H1 (cell line): ENCODE measurements at regions not wholly inside any gene's neighbourhood (a gene's known extent, or its start where the extent isn't known, plus 50 kb on each side); places are given as distances from the start of the nearest gene placed in this dataset.

ENCODE experiments used
- CTCF ChIA-PET: fragments of 300-600 bp; sonication (Branson Sonifier 250); formaldehyde crosslinking; loops from one replicate; lab custom pipeline; 2021; ENCODE audit not compliant: partially characterized antibody; lab: Charles Lee
- POLR2A ChIA-PET: fragments of 300-600 bp; sonication (Branson Sonifier 250); formaldehyde crosslinking; loops from one replicate; lab custom pipeline; 2021; ENCODE audit warnings: inconsistent platforms; ENCODE audit not compliant: partially characterized antibody; lab: Charles Lee
- DNase-seq, 2 experiments: peaks; one replicate each; pipeline versions ENCODE4 v3.0.0 to v3.0.0-alpha.2; 2010 to 2022; ENCODE audit warnings: low spot score in 2 of 2, low read depth in 1 of 2, mixed read lengths in 1 of 2
- FAIRE-seq: peaks from 2 replicates; lab custom pipeline; 2011; peaks lifted over from hg19 to GRCh38; lab: Jason Lieb, UNC
- H2AFZ ChIP-seq: 2 replicates; pipeline ENCODE4 v1.8.1; 2012; ENCODE audit warnings: low read length, inconsistent platforms
- H2AK5ac ChIP-seq: 2 replicates; pipeline ENCODE4 v1.6.1; 2013; ENCODE audit warnings: low read depth, low read length
- H2BK120ac ChIP-seq: replicated peaks from 2 replicates; pipeline ENCODE3; 2013; ENCODE audit warnings: low read depth, low read length, inconsistent platforms
- H2BK12ac ChIP-seq: 2 replicates; pipeline ENCODE4 v1.6.1; 2013; ENCODE audit warnings: low read depth, low read length
- H2BK15ac ChIP-seq: 2 replicates; pipeline ENCODE4 v1.6.1; 2013; ENCODE audit warnings: low read length
- H2BK20ac ChIP-seq: 2 replicates; pipeline ENCODE4 v1.6.1; 2013; ENCODE audit warnings: low read length
- H2BK5ac ChIP-seq: 2 replicates; pipeline ENCODE4 v1.6.1; 2013; ENCODE audit warnings: low read depth, low read length
- H3K14ac ChIP-seq: 2 replicates; pipeline ENCODE4 v1.6.1; 2013; ENCODE audit warnings: inconsistent platforms; ENCODE audit not compliant: insufficient read length
- H3K18ac ChIP-seq: 2 replicates; pipeline ENCODE4 v1.6.1; 2013; ENCODE audit warnings: low read length; ENCODE audit errors: extremely low read depth
- H3K23ac ChIP-seq: 2 replicates; pipeline ENCODE4 v1.6.1; 2013; ENCODE audit warnings: inconsistent platforms; ENCODE audit not compliant: insufficient read length
- H3K23me2 ChIP-seq: 2 replicates; pipeline ENCODE4 v1.6.1; 2013; ENCODE audit warnings: low read depth, low read length
- H3K27ac ChIP-seq: 2 replicates; pipeline ENCODE4 v1.6.1; 2011; ENCODE audit warnings: low read depth, low read length, inconsistent platforms
- H3K27me3 ChIP-seq, 4 experiments: replicated peaks in 1 of 4; 1 replicate in 1 of 4; 2 replicates in 3 of 4; pipeline versions ENCODE4 v1.6.1 to v1.8.1; 2011 to 2013; ENCODE audit warnings: low read length in 3 of 4, mild to moderate bottlenecking in 3 of 4, inconsistent platforms in 2 of 4, mixed read lengths in 2 of 4, moderate library complexity in 1 of 4; ENCODE audit not compliant: control insufficient read depth in 3 of 4, insufficient read depth in 3 of 4; ENCODE audit errors: extremely low read depth in 1 of 4
- H3K36me3 ChIP-seq, 4 experiments: 2 replicates each; pipeline versions ENCODE4 v1.6.1 to v1.8.1; 2011 to 2013; ENCODE audit warnings: mild to moderate bottlenecking in 4 of 4, low read length in 3 of 4, moderate library complexity in 2 of 4, control low read depth in 1 of 4, inconsistent platforms in 1 of 4; ENCODE audit not compliant: insufficient read depth in 4 of 4, control insufficient read depth in 2 of 4
- H3K4ac ChIP-seq: replicated peaks from 2 replicates; pipeline ENCODE3; 2013; ENCODE audit warnings: low read length, low read depth, mixed read lengths, inconsistent platforms; ENCODE audit not compliant: insufficient read length
- H3K4me1 ChIP-seq, 4 experiments: replicated peaks in 1 of 4; 1 replicate in 1 of 4; 2 replicates in 3 of 4; pipeline versions ENCODE4 v1.6.1 to v1.8.1; 2011 to 2013; ENCODE audit warnings: low read length in 3 of 4, inconsistent platforms in 2 of 4, mixed read lengths in 1 of 4; ENCODE audit not compliant: insufficient read depth in 4 of 4, control insufficient read depth in 3 of 4
- H3K4me2 ChIP-seq, 2 experiments: 2 replicates each; pipeline versions ENCODE4 v1.6.1 to v1.8.1; 2011 to 2013; ENCODE audit warnings: low read depth in 2 of 2, low read length in 2 of 2, control low read depth in 1 of 2, inconsistent platforms in 1 of 2, mild to moderate bottlenecking in 1 of 2; ENCODE audit not compliant: insufficient read depth in 1 of 2
- H3K4me3 ChIP-seq, 4 experiments: fragments of 200-600, 300-600 bp in 1 of 4; sonication (generic), shearing (Covaris generic), sonication (Bioruptor Twin) in 1 of 4; 2 replicates each; pipeline versions ENCODE4 v1.5.1 to v1.8.1; 2011 to 2016; ENCODE audit warnings: low read length in 4 of 4, low read depth in 3 of 4, control low read depth in 2 of 4, inconsistent platforms in 2 of 4, mild to moderate bottlenecking in 2 of 4, mixed read lengths in 1 of 4, moderate library complexity in 1 of 4; ENCODE audit not compliant: insufficient read depth in 2 of 4; ENCODE audit errors: extremely low read depth in 1 of 4
- H3K56ac ChIP-seq: replicated peaks from 2 replicates; pipeline ENCODE3; 2013; ENCODE audit warnings: low read depth, mild to moderate bottlenecking, mixed read lengths, low read length, inconsistent platforms; ENCODE audit not compliant: insufficient read length
- H3K79me1 ChIP-seq: 2 replicates; pipeline ENCODE4 v1.6.1; 2013; ENCODE audit warnings: low read depth, low read length, control low read depth
- H3K79me2 ChIP-seq, 2 experiments: 2 replicates each; pipeline versions ENCODE4 v1.6.1 to v1.8.1; 2012 to 2013; ENCODE audit warnings: low read length in 2 of 2, mild to moderate bottlenecking in 2 of 2, inconsistent platforms in 1 of 2; ENCODE audit not compliant: insufficient read depth in 2 of 2, control insufficient read depth in 1 of 2
- H3K9ac ChIP-seq, 4 experiments: replicated peaks in 1 of 4; 1 replicate in 1 of 4; 2 replicates in 3 of 4; pipeline versions ENCODE4 v1.6.1 to v1.8.1; 2011 to 2013; ENCODE audit warnings: low read depth in 3 of 4, low read length in 3 of 4, control low read depth in 2 of 4, mild to moderate bottlenecking in 2 of 4, moderate library complexity in 2 of 4, inconsistent platforms in 1 of 4; ENCODE audit errors: extremely low read depth in 1 of 4
- H3K9me3 ChIP-seq, 2 experiments: 2 replicates each; pipeline versions ENCODE4 v1.6.1 to v1.8.1; 2012 to 2013; ENCODE audit warnings: mild to moderate bottlenecking in 2 of 2, moderate library complexity in 2 of 2, control low read depth in 1 of 2, inconsistent platforms in 1 of 2, low read depth in 1 of 2, low read length in 1 of 2, mixed read lengths in 1 of 2; ENCODE audit not compliant: insufficient read depth in 2 of 2
- H4K20me1 ChIP-seq, 2 experiments: replicated peaks in 1 of 2; 2 replicates each; pipeline versions ENCODE3 to v1.8.1; 2011 to 2013; ENCODE audit warnings: inconsistent platforms in 2 of 2, low read length in 2 of 2, mild to moderate bottlenecking in 1 of 2; ENCODE audit not compliant: insufficient read depth in 2 of 2, control insufficient read depth in 1 of 2
- H4K5ac ChIP-seq: 2 replicates; pipeline ENCODE4 v1.6.1; 2013; ENCODE audit warnings: low read length, low read depth, mixed read lengths, inconsistent platforms; ENCODE audit not compliant: insufficient read length
- H4K8ac ChIP-seq: 2 replicates; pipeline ENCODE4 v1.8.0; 2013; ENCODE audit warnings: mild to moderate bottlenecking, moderate library complexity, low read length, inconsistent platforms; ENCODE audit not compliant: insufficient read depth; ENCODE audit errors: extremely low read depth
- H4K91ac ChIP-seq: replicated peaks from 2 replicates; pipeline ENCODE3; 2013; ENCODE audit warnings: low read length, mixed read lengths, inconsistent platforms; ENCODE audit not compliant: insufficient read length
- ASH2L ChIP-seq: fragments of 200-600, 300-600 bp; sonication (generic); IDR thresholded peaks from one replicate; pipeline ENCODE4 v1.7.1; 2017; ENCODE audit warnings: low read length
- ATF2 ChIP-seq: IDR thresholded peaks from 2 replicates; pipeline ENCODE4 v1.6.1; 2012; ENCODE audit warnings: low read length, inconsistent platforms
- CBX8 ChIP-seq: fragments of 300-800, 300-1000 bp; sonication (generic); IDR thresholded peaks from 2 replicates; pipeline ENCODE4 v1.7.1; 2016; ENCODE audit warnings: low read depth, low read length, borderline replicate concordance
- EP300 ChIP-seq, 2 experiments: IDR thresholded peaks; 1 replicate in 1 of 2; 2 replicates in 1 of 2; pipeline ENCODE4 v1.6.1; 2011 to 2012; ENCODE audit warnings: low read depth in 2 of 2, low read length in 2 of 2, mild to moderate bottlenecking in 2 of 2, borderline replicate concordance in 1 of 2, inconsistent platforms in 1 of 2, moderate library complexity in 1 of 2
- FOSL1 ChIP-seq: IDR thresholded peaks from 2 replicates; pipeline ENCODE4 v1.6.1; 2011; ENCODE audit warnings: mild to moderate bottlenecking, low read depth, low read length, moderate library complexity; ENCODE audit not compliant: insufficient read depth
- GTF2F1 ChIP-seq: IDR thresholded peaks from 2 replicates; pipeline ENCODE4 v1.6.1; 2012; ENCODE audit warnings: low read depth, low read length, improper control_type of control experiment, borderline replicate concordance
- JUN ChIP-seq: IDR thresholded peaks from 2 replicates; pipeline ENCODE4 v1.6.1; 2011; ENCODE audit warnings: low read depth, mild to moderate bottlenecking, improper control_type of control experiment, low read length
- JUND ChIP-seq: IDR thresholded peaks from 2 replicates; pipeline ENCODE4 v1.6.1; 2011; ENCODE audit warnings: mild to moderate bottlenecking, improper control_type of control experiment, low read length
- NANOG ChIP-seq: IDR thresholded peaks from 2 replicates; pipeline ENCODE4 v1.6.1; 2011; ENCODE audit warnings: low read length, low read depth, mild to moderate bottlenecking, inconsistent platforms; ENCODE audit not compliant: insufficient read depth, poor library complexity, severe bottlenecking
- RFX5 ChIP-seq: IDR thresholded peaks from 2 replicates; pipeline ENCODE4 v1.6.1; 2011; ENCODE audit warnings: low read depth, low read length, improper control_type of control experiment, borderline replicate concordance
- RXRA ChIP-seq: IDR thresholded peaks from 2 replicates; pipeline ENCODE4 v1.6.1; 2011; ENCODE audit warnings: low read depth, mild to moderate bottlenecking, low read length, moderate library complexity; ENCODE audit not compliant: insufficient read depth
- SP1 ChIP-seq: IDR thresholded peaks from 2 replicates; pipeline ENCODE4 v1.6.1; 2011; ENCODE audit warnings: low read depth, low read length
- SUZ12 ChIP-seq: fragments of 200-600 bp; sonication (generic); IDR thresholded peaks from 2 replicates; pipeline ENCODE4 v1.6.1; 2012; ENCODE audit warnings: mild to moderate bottlenecking, inconsistent platforms, low read length, moderate library complexity, mixed read lengths
- WGBS, 2 experiments: shearing (Covaris generic) in 1 of 2; methylation state at CpG; one replicate each; pipeline versions ENCODE4 v1.1.6 to v1.1.7; 2013 to 2015; ENCODE audit warnings: low lambda C conversion rate in 2 of 2, mixed read lengths in 2 of 2, inconsistent platforms in 1 of 2, low coverage in 1 of 2, missing lambda C conversion rate in 1 of 2; ENCODE audit not compliant: insufficient replicate concordance in 2 of 2, insufficient coverage in 1 of 2, insufficient read length in 1 of 2; ENCODE audit errors: extremely low coverage in 1 of 2, missing lambda C conversion rate in 1 of 2; 5-methylcytosine and 5-hydroxymethylcytosine counted together

- H3K14ac ChIP-seq = no peak overlapping the region
- H4K8ac ChIP-seq = no peak overlapping the region
- no peaks in the 10 kb centered on the region for H3K36me3 ChIP-seq
- no peak overlapping the region for H3K4me2 ChIP-seq
- no peaks in the 10 kb centered on the region for H3K79me2 ChIP-seq
- no peak overlapping the region for H2BK15ac ChIP-seq
- no peak overlapping the region for H4K5ac ChIP-seq
- ChIA-PET POLR2A (no interaction called here), CTCF (interaction anchor here (0.6 to 1.8 kb wide), 3 partner anchors 43 to 237 kb away, joined by 3 read pairs; no protein-coding TSS in a partner anchor)
- no peak overlapping the region for H2BK120ac ChIP-seq
- H2AFZ ChIP-seq = no peak overlapping the region
- 92% methylated on average over 4 of the region's 4 CpGs; no CpG with 5 or more reads in 1 of the 2 experiments for WGBS, 2 experiments
- no peak overlapping the region for H3K27ac ChIP-seq
- no peak overlapping the region for H3K9ac ChIP-seq
- H2BK5ac ChIP-seq = no peak overlapping the region
- no peak overlapping the region for H3K4ac ChIP-seq
- DNase-seq (no peak), FAIRE-seq (no peak)
- no peak overlapping the region for H3K18ac ChIP-seq
- H2BK12ac ChIP-seq = no peak overlapping the region
- H3K79me1 ChIP-seq = no peaks in the 10 kb centered on the region
- peaks cover 0 to 5% (median 3%) of the 10 kb centered on the region in 4 experiments; a peak in 5 of 7 replicates for H3K4me1 ChIP-seq
- H3K9me3 ChIP-seq = no peaks in the 10 kb centered on the region
- no peak overlapping the region for H3K23ac ChIP-seq
- no peak overlapping the region for H4K91ac ChIP-seq
- H3K4me3 ChIP-seq = no peak overlapping the region
- no peak overlapping the region for H2BK20ac ChIP-seq
- H4K20me1 ChIP-seq = no peaks in the 10 kb centered on the region
- no peaks in the 10 kb centered on the region for H3K27me3 ChIP-seq
- H2AK5ac ChIP-seq = no peak overlapping the region
- H3K23me2 ChIP-seq = no peaks in the 10 kb centered on the region
- no peak overlapping the region for H3K56ac ChIP-seq
- TF ChIP-seq RFX5 (no peak), ATF2 (no peak), CBX8 (no peak), JUND (no peak), EP300 (IDR thresholded peaks at IDR 0.05; ENCODE audit: borderline replicate concordance in 1 of 2, low read depth in 2 of 2, low read length in 2 of 2) (no peak), RXRA (no peak), NANOG (no peak), GTF2F1 (no peak), ASH2L (no peak), FOSL1 (no peak), JUN (no peak), SUZ12 (no peak), SP1 (no peak)
Observed at GRCh38 chr13:26469602-26470001, 87.9 kb upstream of the WASF3 start.
